K562 (cell line): ENCODE measurements at regions not wholly inside any gene's neighbourhood (a gene's known extent, or its start where the extent isn't known, plus 50 kb on each side); places are given as distances from the start of the nearest gene placed in this dataset.

Experiments used
- BRCA1 ChIP-seq, 2 experiments: fragments of 450-650 bp in 1 of 2; sonication (generic) in 1 of 2; formaldehyde crosslinking in 1 of 2; IDR thresholded peaks; 2 replicates each; pipeline versions ENCODE4 v1.5.0 to v1.6.1; 2017 to 2020; ENCODE audit warnings: mild to moderate bottlenecking in 1 of 2, missing genetic modification reagents in 1 of 2
- CCNT2 ChIP-seq: IDR thresholded peaks from 2 replicates; pipeline ENCODE4 v1.6.1; 2011; ENCODE audit warnings: borderline replicate concordance, low read depth, mild to moderate bottlenecking, moderate library complexity, mixed read lengths, low read length; ENCODE audit not compliant: insufficient read length; ENCODE audit errors: extremely low read depth
- CSDE1 ChIP-seq, 2 experiments: fragments of 450-650 bp; IDR thresholded peaks; 2 replicates each; pipeline ENCODE4 v1.6.1; 2016; ENCODE audit warnings: mild to moderate bottlenecking in 1 of 2
- FOXP1 ChIP-seq: sonication (generic); formaldehyde crosslinking; IDR thresholded peaks from 2 replicates; pipeline ENCODE4 v1.8.0; 2022; ENCODE audit warnings: mild to moderate bottlenecking, missing genetic modification reagents
- GABPB1 ChIP-seq: sonication (generic); formaldehyde crosslinking; IDR thresholded peaks from 2 replicates; pipeline ENCODE4 v1.8.0; 2022; ENCODE audit warnings: mild to moderate bottlenecking, missing genetic modification reagents
- HDGF ChIP-seq: fragments of 450-650 bp; IDR thresholded peaks from 2 replicates; pipeline ENCODE4 v1.6.1; 2016
- OTX1 ChIP-seq: fragments of 450-650 bp; formaldehyde crosslinking; IDR thresholded peaks from 2 replicates; pipeline ENCODE4 v1.4.0; 2022; ENCODE audit warnings: mild to moderate bottlenecking
- SIRT6 ChIP-seq: IDR thresholded peaks from one replicate; pipeline ENCODE4 v1.6.1; 2012; ENCODE audit warnings: low read depth, mild to moderate bottlenecking, control low read depth, inconsistent platforms, low read length, moderate library complexity
- SNRNP70 ChIP-seq: fragments of 200-400 bp; formaldehyde crosslinking; optimal IDR thresholded peaks from 2 replicates; pipeline ENCODE3; 2017; ENCODE audit warnings: low read depth, low read length
- SRSF1 ChIP-seq: fragments of 200-400 bp; formaldehyde crosslinking; IDR thresholded peaks from 2 replicates; pipeline ENCODE4 v1.6.1; 2017; ENCODE audit warnings: mild to moderate bottlenecking, low read depth, low read length, moderate library complexity
- TAF15 ChIP-seq: fragments of 200-400 bp; formaldehyde crosslinking; IDR thresholded peaks from 2 replicates; pipeline ENCODE4 v1.6.1; 2017; ENCODE audit warnings: mild to moderate bottlenecking, low read depth, low read length, moderate library complexity
- WHSC1 ChIP-seq: IDR thresholded peaks from one replicate; pipeline ENCODE4 v1.6.1; 2012; ENCODE audit warnings: low read length, control low read depth, inconsistent platforms
- ZC3H8 ChIP-seq: fragments of 450-650 bp; IDR thresholded peaks from 2 replicates; pipeline ENCODE4 v1.6.1; 2017
- ZNF146 ChIP-seq: IDR thresholded peaks from one replicate; pipeline ENCODE4 v1.6.1; 2018; ENCODE audit warnings: missing compliant biosample characterization; ENCODE audit not compliant: unreplicated experiment
- ZNF668 ChIP-seq: fragments of 250-450 bp; sonication (Bioruptor Pico); IDR thresholded peaks from 2 replicates; pipeline ENCODE4 v1.8.0; 2022; ENCODE audit warnings: mild to moderate bottlenecking, inconsistent platforms
- ZNF75A ChIP-seq: fragments of 450-650 bp; formaldehyde crosslinking; IDR thresholded peaks from 2 replicates; pipeline ENCODE4 v1.4.0; 2020; ENCODE audit warnings: mild to moderate bottlenecking
- TF ChIP-seq, protein P1 (sequence below): sonication (generic); formaldehyde crosslinking; IDR thresholded peaks from 2 replicates; pipeline ENCODE4 v1.8.1; 2023; ENCODE audit warnings: missing genetic modification reagents, mild to moderate bottlenecking, borderline replicate concordance
- TF ChIP-seq, protein P2 (sequence below): fragments of 250-450 bp; sonication (Bioruptor Pico); IDR thresholded peaks from 2 replicates; pipeline ENCODE4 v1.4.0; 2020; ENCODE audit warnings: mild to moderate bottlenecking, moderate library complexity, borderline replicate concordance
- TF ChIP-seq, protein P3 (sequence below): fragments of 450-650 bp; IDR thresholded peaks from 2 replicates; pipeline ENCODE4 v1.6.1; 2016; ENCODE audit warnings: low read depth, mild to moderate bottlenecking, moderate library complexity
- TF ChIP-seq, protein P4 (sequence below): fragments of 450-650 bp; IDR thresholded peaks from 2 replicates; pipeline ENCODE4 v1.6.1; 2016; ENCODE audit warnings: missing biosample characterization, missing genetic modification characterization

DNA sequence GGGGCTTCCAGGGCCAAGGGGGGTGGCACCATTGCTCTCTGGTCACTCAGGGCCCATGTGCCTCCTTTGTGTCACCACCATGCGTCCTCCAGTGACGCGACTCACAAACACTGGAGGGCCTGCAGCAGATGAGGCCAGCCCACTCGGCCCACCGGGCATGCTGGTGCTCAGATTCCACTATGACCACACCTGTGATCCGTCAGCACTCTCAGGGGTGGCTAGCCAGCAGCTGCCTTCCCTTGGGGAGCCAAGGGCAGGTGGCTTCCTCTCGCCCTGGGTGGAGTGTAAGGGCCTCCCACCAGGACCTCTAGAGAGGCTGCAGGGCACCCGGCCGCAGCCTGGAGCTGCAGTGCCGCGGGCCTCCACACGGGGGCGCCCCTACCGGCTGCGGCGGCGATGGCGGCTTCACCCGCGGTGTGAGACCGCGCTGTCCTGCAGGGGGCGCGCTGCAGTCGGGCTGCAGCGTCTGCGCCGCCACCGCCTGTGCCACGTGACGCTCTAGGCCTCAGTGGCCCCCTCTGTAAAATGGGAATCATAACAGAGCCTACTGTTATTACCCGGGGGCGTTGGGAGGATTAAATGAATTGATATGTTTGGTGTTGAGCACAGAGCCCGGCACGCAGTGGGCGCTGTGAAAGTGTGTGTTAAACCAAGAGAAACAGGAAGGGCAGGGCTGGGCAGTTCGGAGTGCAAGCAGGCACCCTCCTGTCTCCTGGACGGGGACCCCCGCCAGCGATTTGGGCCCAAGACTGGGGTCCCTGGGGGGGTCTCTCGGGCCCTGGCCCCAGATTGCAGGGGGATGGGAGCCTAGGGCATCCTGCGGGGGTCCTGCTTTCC is 192.4 kb upstream of the GSE1 start (continued):
- TF ChIP-seq, protein P1, sequence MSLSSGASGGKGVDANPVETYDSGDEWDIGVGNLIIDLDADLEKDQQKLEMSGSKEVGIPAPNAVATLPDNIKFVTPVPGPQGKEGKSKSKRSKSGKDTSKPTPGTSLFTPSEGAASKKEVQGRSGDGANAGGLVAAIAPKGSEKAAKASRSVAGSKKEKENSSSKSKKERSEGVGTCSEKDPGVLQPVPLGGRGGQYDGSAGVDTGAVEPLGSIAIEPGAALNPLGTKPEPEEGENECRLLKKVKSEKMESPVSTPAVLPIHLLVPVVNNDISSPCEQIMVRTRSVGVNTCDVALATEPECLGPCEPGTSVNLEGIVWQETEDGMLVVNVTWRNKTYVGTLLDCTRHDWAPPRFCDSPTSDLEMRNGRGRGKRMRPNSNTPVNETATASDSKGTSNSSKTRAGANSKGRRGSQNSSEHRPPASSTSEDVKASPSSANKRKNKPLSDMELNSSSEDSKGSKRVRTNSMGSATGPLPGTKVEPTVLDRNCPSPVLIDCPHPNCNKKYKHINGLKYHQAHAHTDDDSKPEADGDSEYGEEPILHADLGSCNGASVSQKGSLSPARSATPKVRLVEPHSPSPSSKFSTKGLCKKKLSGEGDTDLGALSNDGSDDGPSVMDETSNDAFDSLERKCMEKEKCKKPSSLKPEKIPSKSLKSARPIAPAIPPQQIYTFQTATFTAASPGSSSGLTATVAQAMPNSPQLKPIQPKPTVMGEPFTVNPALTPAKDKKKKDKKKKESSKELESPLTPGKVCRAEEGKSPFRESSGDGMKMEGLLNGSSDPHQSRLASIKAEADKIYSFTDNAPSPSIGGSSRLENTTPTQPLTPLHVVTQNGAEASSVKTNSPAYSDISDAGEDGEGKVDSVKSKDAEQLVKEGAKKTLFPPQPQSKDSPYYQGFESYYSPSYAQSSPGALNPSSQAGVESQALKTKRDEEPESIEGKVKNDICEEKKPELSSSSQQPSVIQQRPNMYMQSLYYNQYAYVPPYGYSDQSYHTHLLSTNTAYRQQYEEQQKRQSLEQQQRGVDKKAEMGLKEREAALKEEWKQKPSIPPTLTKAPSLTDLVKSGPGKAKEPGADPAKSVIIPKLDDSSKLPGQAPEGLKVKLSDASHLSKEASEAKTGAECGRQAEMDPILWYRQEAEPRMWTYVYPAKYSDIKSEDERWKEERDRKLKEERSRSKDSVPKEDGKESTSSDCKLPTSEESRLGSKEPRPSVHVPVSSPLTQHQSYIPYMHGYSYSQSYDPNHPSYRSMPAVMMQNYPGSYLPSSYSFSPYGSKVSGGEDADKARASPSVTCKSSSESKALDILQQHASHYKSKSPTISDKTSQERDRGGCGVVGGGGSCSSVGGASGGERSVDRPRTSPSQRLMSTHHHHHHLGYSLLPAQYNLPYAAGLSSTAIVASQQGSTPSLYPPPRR (CRISPR knock-in tag) = peak; percentile 88
- TF ChIP-seq ZNF146 (CRISPR knock-in tag) (no peak), ZNF668 (no peak), TAF15 (no peak), SRSF1 (no peak), CSDE1 (IDR thresholded peaks at IDR 0.05) (no peak), GABPB1 (CRISPR knock-in tag) (peak; percentile 90), CCNT2 (peak; percentile 83), WHSC1 (no peak), FOXP1 (CRISPR knock-in tag) (peak; percentile 80; the same call in 1 of the 2 replicates), ZC3H8 (no peak), ZNF75A (CRISPR knock-in tag) (no peak), SIRT6 (no peak), OTX1 (CRISPR knock-in tag) (no peak), BRCA1 (IDR thresholded peaks at IDR 0.05) (no peak), BRCA1 (CRISPR knock-in tag; IDR thresholded peaks at IDR 0.05) (no peak; the same call in 1 of the 2 replicates), SNRNP70 (no peak), HDGF (no peak)
- TF ChIP-seq, protein P2, sequence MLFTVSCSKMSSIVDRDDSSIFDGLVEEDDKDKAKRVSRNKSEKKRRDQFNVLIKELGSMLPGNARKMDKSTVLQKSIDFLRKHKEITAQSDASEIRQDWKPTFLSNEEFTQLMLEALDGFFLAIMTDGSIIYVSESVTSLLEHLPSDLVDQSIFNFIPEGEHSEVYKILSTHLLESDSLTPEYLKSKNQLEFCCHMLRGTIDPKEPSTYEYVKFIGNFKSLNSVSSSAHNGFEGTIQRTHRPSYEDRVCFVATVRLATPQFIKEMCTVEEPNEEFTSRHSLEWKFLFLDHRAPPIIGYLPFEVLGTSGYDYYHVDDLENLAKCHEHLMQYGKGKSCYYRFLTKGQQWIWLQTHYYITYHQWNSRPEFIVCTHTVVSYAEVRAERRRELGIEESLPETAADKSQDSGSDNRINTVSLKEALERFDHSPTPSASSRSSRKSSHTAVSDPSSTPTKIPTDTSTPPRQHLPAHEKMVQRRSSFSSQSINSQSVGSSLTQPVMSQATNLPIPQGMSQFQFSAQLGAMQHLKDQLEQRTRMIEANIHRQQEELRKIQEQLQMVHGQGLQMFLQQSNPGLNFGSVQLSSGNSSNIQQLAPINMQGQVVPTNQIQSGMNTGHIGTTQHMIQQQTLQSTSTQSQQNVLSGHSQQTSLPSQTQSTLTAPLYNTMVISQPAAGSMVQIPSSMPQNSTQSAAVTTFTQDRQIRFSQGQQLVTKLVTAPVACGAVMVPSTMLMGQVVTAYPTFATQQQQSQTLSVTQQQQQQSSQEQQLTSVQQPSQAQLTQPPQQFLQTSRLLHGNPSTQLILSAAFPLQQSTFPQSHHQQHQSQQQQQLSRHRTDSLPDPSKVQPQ (CRISPR knock-in tag) = peak; percentile 91; the same call in 1 of the 2 replicates
- TF ChIP-seq, protein P3, sequence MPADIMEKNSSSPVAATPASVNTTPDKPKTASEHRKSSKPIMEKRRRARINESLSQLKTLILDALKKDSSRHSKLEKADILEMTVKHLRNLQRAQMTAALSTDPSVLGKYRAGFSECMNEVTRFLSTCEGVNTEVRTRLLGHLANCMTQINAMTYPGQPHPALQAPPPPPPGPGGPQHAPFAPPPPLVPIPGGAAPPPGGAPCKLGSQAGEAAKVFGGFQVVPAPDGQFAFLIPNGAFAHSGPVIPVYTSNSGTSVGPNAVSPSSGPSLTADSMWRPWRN = no peak
- TF ChIP-seq, protein P4, sequence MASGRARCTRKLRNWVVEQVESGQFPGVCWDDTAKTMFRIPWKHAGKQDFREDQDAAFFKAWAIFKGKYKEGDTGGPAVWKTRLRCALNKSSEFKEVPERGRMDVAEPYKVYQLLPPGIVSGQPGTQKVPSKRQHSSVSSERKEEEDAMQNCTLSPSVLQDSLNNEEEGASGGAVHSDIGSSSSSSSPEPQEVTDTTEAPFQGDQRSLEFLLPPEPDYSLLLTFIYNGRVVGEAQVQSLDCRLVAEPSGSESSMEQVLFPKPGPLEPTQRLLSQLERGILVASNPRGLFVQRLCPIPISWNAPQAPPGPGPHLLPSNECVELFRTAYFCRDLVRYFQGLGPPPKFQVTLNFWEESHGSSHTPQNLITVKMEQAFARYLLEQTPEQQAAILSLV (tag) = no peak
